ENCODE measurements at regions not wholly inside any gene's neighbourhood (a gene's known extent, or its start where the extent isn't known, plus 50 kb on each side); places are given as distances from the start of the nearest gene placed in this dataset.

- no peak overlapping the region for H3K4me3 ChIP-seq (ENCODE audit: low read depth, low read length)
- TF ChIP-seq, protein P1, sequence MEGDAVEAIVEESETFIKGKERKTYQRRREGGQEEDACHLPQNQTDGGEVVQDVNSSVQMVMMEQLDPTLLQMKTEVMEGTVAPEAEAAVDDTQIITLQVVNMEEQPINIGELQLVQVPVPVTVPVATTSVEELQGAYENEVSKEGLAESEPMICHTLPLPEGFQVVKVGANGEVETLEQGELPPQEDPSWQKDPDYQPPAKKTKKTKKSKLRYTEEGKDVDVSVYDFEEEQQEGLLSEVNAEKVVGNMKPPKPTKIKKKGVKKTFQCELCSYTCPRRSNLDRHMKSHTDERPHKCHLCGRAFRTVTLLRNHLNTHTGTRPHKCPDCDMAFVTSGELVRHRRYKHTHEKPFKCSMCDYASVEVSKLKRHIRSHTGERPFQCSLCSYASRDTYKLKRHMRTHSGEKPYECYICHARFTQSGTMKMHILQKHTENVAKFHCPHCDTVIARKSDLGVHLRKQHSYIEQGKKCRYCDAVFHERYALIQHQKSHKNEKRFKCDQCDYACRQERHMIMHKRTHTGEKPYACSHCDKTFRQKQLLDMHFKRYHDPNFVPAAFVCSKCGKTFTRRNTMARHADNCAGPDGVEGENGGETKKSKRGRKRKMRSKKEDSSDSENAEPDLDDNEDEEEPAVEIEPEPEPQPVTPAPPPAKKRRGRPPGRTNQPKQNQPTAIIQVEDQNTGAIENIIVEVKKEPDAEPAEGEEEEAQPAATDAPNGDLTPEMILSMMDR (IDR thresholded peaks at IDR 0.05; ENCODE audit: low read depth, low read length, missing control alignments), result no peak
- DNase-seq (ENCODE audit: low read depth), result no peak
Observed at GRCh38 chr3:103105206-103105605, 670.4 kb downstream of the ZPLD1 start.

GRCh38 chr3:103112273-103112672, 677.5 kb downstream of the ZPLD1 start:
- DNase-seq (ENCODE audit: low read depth), result no peak
- TF ChIP-seq, protein P1 (IDR thresholded peaks at IDR 0.05; ENCODE audit: low read depth, low read length, missing control alignments), result no peak
- no peak overlapping the region for H3K4me3 ChIP-seq (ENCODE audit: low read depth, low read length)

GRCh38 chr3:103126115-103126514, 691.3 kb downstream of the ZPLD1 start:
- TF ChIP-seq, protein P1 (IDR thresholded peaks at IDR 0.05; ENCODE audit: low read depth, low read length, missing control alignments), result no peak
- no peak overlapping the region for H3K4me3 ChIP-seq (ENCODE audit: low read depth, low read length)
- DNase-seq (ENCODE audit: low read depth), result no peak

- no peak overlapping the region for H3K4me3 ChIP-seq (ENCODE audit: low read depth, low read length)
- no peak for DNase-seq (ENCODE audit: low read depth)
- TF ChIP-seq, protein P1 (IDR thresholded peaks at IDR 0.05; ENCODE audit: low read depth, low read length, missing control alignments), result no peak
Observed at GRCh38 chr3:103127098-103127630, 692.3 kb downstream of the ZPLD1 start.

- no peak overlapping the region for H3K4me3 ChIP-seq (ENCODE audit: low read depth, low read length)
- peak; percentile 4 for DNase-seq (ENCODE audit: low read depth)
- TF ChIP-seq, protein P1 (IDR thresholded peaks at IDR 0.05; ENCODE audit: low read depth, low read length, missing control alignments), result no peak
Observed at GRCh38 chr3:103127737-103128136, 692.9 kb downstream of the ZPLD1 start.

GRCh38 chr3:103134023-103134724, 699.4 kb downstream of the ZPLD1 start:
- no peak for DNase-seq (ENCODE audit: low read depth)
- no peak overlapping the region for H3K4me3 ChIP-seq (ENCODE audit: low read depth, low read length)
- TF ChIP-seq, protein P1 (IDR thresholded peaks at IDR 0.05; ENCODE audit: low read depth, low read length, missing control alignments), result no peak

DNA sequence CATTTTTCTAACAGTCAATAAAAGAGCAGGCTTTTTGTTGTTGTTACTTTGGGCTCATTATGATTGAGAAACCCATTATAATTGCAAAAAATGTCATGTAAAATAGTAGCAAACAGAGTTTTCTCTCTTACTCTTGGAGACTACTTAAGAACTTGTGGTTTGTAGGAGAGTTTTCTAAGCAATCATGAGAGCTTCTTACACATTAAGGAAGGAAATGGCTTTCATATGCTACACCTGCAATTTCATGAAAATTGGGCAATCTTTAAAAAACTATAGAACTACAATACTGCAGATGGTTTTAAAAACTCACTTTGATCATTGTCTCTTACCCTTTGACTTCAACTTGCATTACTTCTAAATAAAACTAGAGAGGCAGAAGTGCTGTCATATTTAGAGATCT, 701.8 kb downstream of the ZPLD1 start:
- TF ChIP-seq, protein P1 (IDR thresholded peaks at IDR 0.05; ENCODE audit: low read depth, low read length, missing control alignments), result no peak
- no peak for DNase-seq (ENCODE audit: low read depth)
- no peak overlapping the region for H3K4me3 ChIP-seq (ENCODE audit: low read depth, low read length)

Data from GM12864 (cell line).